ENCODE measurements at regions not wholly inside any gene's neighbourhood (a gene's known extent, or its start where the extent isn't known, plus 50 kb on each side); places are given as distances from the start of the nearest gene placed in this dataset.

GRCh38 chr2:195466427-195466826 is 190.6 kb upstream of the SLC39A10 start:
- TF ChIP-seq CEBPB (IDR thresholded peaks at IDR 0.05) = no peak
- TF ChIP-seq FOXM1 (IDR thresholded peaks at IDR 0.05; ENCODE audit: borderline replicate concordance, low read depth) = no peak
- TF ChIP-seq EP300 (IDR thresholded peaks at IDR 0.05; ENCODE audit: borderline replicate concordance) = no peak
- TF ChIP-seq RAD21 (IDR thresholded peaks at IDR 0.05; ENCODE audit: low read depth) = no peak
- no peak for TF ChIP-seq EGR1 (IDR thresholded peaks at IDR 0.05)
- TF ChIP-seq TAF1 (IDR thresholded peaks at IDR 0.05; ENCODE audit: low read depth) = no peak
- TF ChIP-seq NFIC (IDR thresholded peaks at IDR 0.05) = no peak
- no peak for TF ChIP-seq REST (IDR thresholded peaks at IDR 0.05; ENCODE audit: low read depth)
- no peak for TF ChIP-seq MAX (IDR thresholded peaks at IDR 0.05)
- TF ChIP-seq TCF12 (IDR thresholded peaks at IDR 0.05; ENCODE audit: low read depth) = no peak
- no peak for TF ChIP-seq ZBTB7A (IDR thresholded peaks at IDR 0.05; ENCODE audit: low read depth)
- TF ChIP-seq TEAD4 (IDR thresholded peaks at IDR 0.05) = no peak
- TF ChIP-seq, protein P1, sequence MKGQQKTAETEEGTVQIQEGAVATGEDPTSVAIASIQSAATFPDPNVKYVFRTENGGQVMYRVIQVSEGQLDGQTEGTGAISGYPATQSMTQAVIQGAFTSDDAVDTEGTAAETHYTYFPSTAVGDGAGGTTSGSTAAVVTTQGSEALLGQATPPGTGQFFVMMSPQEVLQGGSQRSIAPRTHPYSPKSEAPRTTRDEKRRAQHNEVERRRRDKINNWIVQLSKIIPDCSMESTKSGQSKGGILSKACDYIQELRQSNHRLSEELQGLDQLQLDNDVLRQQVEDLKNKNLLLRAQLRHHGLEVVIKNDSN (IDR thresholded peaks at IDR 0.05) = no peak
- no peak for TF ChIP-seq CREB1 (IDR thresholded peaks at IDR 0.05; ENCODE audit: low read depth)
- no peak for TF ChIP-seq YY1 (IDR thresholded peaks at IDR 0.05; ENCODE audit: low read depth)

DNA sequence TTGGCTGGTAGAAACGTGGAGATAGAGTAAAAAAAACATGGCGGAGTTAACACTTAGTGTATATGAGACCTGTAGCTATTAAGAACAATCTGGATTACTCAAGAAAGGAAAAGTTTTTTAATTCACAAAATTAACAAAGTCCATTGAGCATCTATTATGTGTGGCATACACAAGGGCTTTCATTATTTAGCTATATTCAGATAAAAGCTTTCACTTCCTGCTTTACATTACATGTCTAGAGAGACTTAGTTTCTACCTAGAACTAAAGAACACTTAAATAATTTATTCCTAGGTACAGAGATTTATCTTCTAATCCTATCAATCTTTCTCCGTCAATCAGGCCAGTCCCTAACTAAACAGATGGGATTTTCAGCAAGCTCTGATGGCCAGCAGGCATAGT is 196.0 kb upstream of the SLC39A10 start:
- no peak for TF ChIP-seq YY1 (IDR thresholded peaks at IDR 0.05; ENCODE audit: low read depth)
- no peak for TF ChIP-seq RAD21 (IDR thresholded peaks at IDR 0.05; ENCODE audit: low read depth)
- no peak for TF ChIP-seq NFIC (IDR thresholded peaks at IDR 0.05)
- TF ChIP-seq, protein P1 (IDR thresholded peaks at IDR 0.05) = no peak
- TF ChIP-seq EGR1 (IDR thresholded peaks at IDR 0.05) = no peak
- no peak for TF ChIP-seq TCF12 (IDR thresholded peaks at IDR 0.05; ENCODE audit: low read depth)
- no peak for TF ChIP-seq REST (IDR thresholded peaks at IDR 0.05; ENCODE audit: low read depth)
- TF ChIP-seq EP300 (IDR thresholded peaks at IDR 0.05; ENCODE audit: borderline replicate concordance) = no peak
- no peak for TF ChIP-seq TEAD4 (IDR thresholded peaks at IDR 0.05)
- no peak for TF ChIP-seq MAX (IDR thresholded peaks at IDR 0.05)
- TF ChIP-seq ZBTB7A (IDR thresholded peaks at IDR 0.05; ENCODE audit: low read depth) = no peak
- TF ChIP-seq CEBPB (IDR thresholded peaks at IDR 0.05) = no peak
- no peak for TF ChIP-seq FOXM1 (IDR thresholded peaks at IDR 0.05; ENCODE audit: borderline replicate concordance, low read depth)

- TF ChIP-seq RAD21 (IDR thresholded peaks at IDR 0.05; ENCODE audit: low read depth) (no peak), YY1 (IDR thresholded peaks at IDR 0.05; ENCODE audit: low read depth) (no peak), EP300 (IDR thresholded peaks at IDR 0.05; ENCODE audit: borderline replicate concordance) (no peak), ZBTB7A (IDR thresholded peaks at IDR 0.05; ENCODE audit: low read depth) (no peak), EGR1 (IDR thresholded peaks at IDR 0.05) (no peak), CREB1 (IDR thresholded peaks at IDR 0.05; ENCODE audit: low read depth) (no peak), NFIC (IDR thresholded peaks at IDR 0.05) (no peak), FOXM1 (IDR thresholded peaks at IDR 0.05; ENCODE audit: borderline replicate concordance, low read depth) (no peak), REST (IDR thresholded peaks at IDR 0.05; ENCODE audit: low read depth) (no peak), TCF12 (IDR thresholded peaks at IDR 0.05; ENCODE audit: low read depth) (no peak), CEBPB (IDR thresholded peaks at IDR 0.05) (no peak), MAX (IDR thresholded peaks at IDR 0.05) (no peak), TAF1 (IDR thresholded peaks at IDR 0.05; ENCODE audit: low read depth) (no peak), TEAD4 (IDR thresholded peaks at IDR 0.05) (no peak)
- TF ChIP-seq, protein P1 (IDR thresholded peaks at IDR 0.05) = no peak
Measured at GRCh38 chr2:195458936-195459335, 198.1 kb upstream of the SLC39A10 start.

DNA sequence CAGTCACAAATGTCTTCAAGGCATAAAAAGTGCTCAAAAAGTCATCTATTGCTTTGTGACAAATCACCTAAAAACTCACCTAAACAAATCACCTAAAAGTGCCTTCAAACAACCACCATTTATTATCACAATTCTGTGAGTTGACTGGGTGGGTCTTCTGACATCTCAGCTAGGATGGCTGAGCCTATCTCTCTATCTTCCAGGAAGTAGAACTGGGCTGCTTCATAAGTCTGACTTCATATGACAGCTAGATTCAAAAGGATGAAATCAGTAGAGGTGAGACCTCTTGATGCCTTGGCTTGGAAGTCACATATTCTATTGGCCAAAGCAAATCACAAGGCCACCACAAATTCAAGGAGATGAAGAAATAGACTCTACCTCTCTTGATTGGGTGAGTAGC is 199.2 kb upstream of the SLC39A10 start:
- TF ChIP-seq TAF1 (IDR thresholded peaks at IDR 0.05; ENCODE audit: low read depth) = no peak
- no peak for TF ChIP-seq YY1 (IDR thresholded peaks at IDR 0.05; ENCODE audit: low read depth)
- no peak for TF ChIP-seq CEBPB (IDR thresholded peaks at IDR 0.05)
- TF ChIP-seq, protein P1 (IDR thresholded peaks at IDR 0.05) = no peak
- no peak for TF ChIP-seq CREB1 (IDR thresholded peaks at IDR 0.05; ENCODE audit: low read depth)
- no peak for TF ChIP-seq EP300 (IDR thresholded peaks at IDR 0.05; ENCODE audit: borderline replicate concordance)
- no peak for TF ChIP-seq TEAD4 (IDR thresholded peaks at IDR 0.05)
- TF ChIP-seq EGR1 (IDR thresholded peaks at IDR 0.05) = no peak
